H1 (cell line): ENCODE measurements at regions not wholly inside any gene's neighbourhood (a gene's known extent, or its start where the extent isn't known, plus 50 kb on each side); places are given as distances from the start of the nearest gene placed in this dataset.

Experiments
- ATF3 ChIP-seq: IDR thresholded peaks from 2 replicates; pipeline ENCODE4 v1.6.1; 2011; ENCODE audit warnings: low read depth, mild to moderate bottlenecking, low read length; ENCODE audit not compliant: insufficient read depth
- BACH1 ChIP-seq: IDR thresholded peaks from 2 replicates; pipeline ENCODE4 v1.6.1; 2012; ENCODE audit warnings: low read length, improper control_type of control experiment
- BCL11A ChIP-seq, 2 experiments: IDR thresholded peaks; one replicate each; pipeline ENCODE4 v1.6.1; 2011; ENCODE audit warnings: low read depth in 2 of 2, low read length in 2 of 2, mild to moderate bottlenecking in 2 of 2
- BRCA1 ChIP-seq: IDR thresholded peaks from 2 replicates; pipeline ENCODE4 v1.6.1; 2012; ENCODE audit warnings: low read depth, low read length, improper control_type of control experiment
- CHD7 ChIP-seq: fragments of 300-600 bp; sonication (generic); IDR thresholded peaks from 2 replicates; pipeline ENCODE4 v1.7.1; 2012; ENCODE audit warnings: low read length, moderate library complexity, mild to moderate bottlenecking, inconsistent platforms; ENCODE audit not compliant: insufficient replicate concordance
- CTBP2 ChIP-seq: IDR thresholded peaks from 2 replicates; pipeline ENCODE4 v1.7.0; 2011; ENCODE audit warnings: borderline replicate concordance, mild to moderate bottlenecking, moderate library complexity, mixed read lengths, low read length; ENCODE audit not compliant: insufficient read depth, insufficient read length
- EP300 ChIP-seq, 2 experiments: IDR thresholded peaks; 1 replicate in 1 of 2; 2 replicates in 1 of 2; pipeline ENCODE4 v1.6.1; 2011 to 2012; ENCODE audit warnings: low read depth in 2 of 2, low read length in 2 of 2, mild to moderate bottlenecking in 2 of 2, borderline replicate concordance in 1 of 2, inconsistent platforms in 1 of 2, moderate library complexity in 1 of 2
- RNF2 ChIP-seq: fragments of 200-900, 300-1000 bp; sonication (generic); IDR thresholded peaks from 2 replicates; pipeline ENCODE4 v1.7.1; 2016; ENCODE audit warnings: borderline replicate concordance, low read depth, mild to moderate bottlenecking, antibody characterized with exemption, low read length; ENCODE audit not compliant: poor library complexity, severe bottlenecking; ENCODE audit errors: missing control alignments

- TF ChIP-seq ATF3 (no peak), BCL11A (IDR thresholded peaks at IDR 0.05; ENCODE audit: low read depth in 2 of 2, low read length in 2 of 2) (no peak), BRCA1 (no peak), BACH1 (peak; percentile 86), RNF2 (no peak), CTBP2 (no peak), CHD7 (no peak), EP300 (IDR thresholded peaks at IDR 0.05; ENCODE audit: borderline replicate concordance in 1 of 2, low read depth in 2 of 2, low read length in 2 of 2) (peak in 1 of 2 experiments; percentile 93; a peak in 1 of 3 replicates)
Measured at GRCh38 chr17:68733241-68734176, 132.3 kb upstream of the FAM20A start (continued).
